HL-60 (cell line): ENCODE measurements at regions not wholly inside any gene's neighbourhood (a gene's known extent, or its start where the extent isn't known, plus 50 kb on each side); places are given as distances from the start of the nearest gene placed in this dataset.

Experiments used
- TF ChIP-seq, protein P1 (sequence below): IDR thresholded peaks from one replicate; pipeline ENCODE4 v1.5.1; 2011; ENCODE audit warnings: low read length, control low read depth, inconsistent platforms; ENCODE audit not compliant: insufficient read depth
- TF ChIP-seq, protein P2 (sequence below): IDR thresholded peaks from 2 replicates; pipeline ENCODE4 v1.6.1; 2012; ENCODE audit warnings: low read depth; ENCODE audit not compliant: insufficient replicate concordance

DNA sequence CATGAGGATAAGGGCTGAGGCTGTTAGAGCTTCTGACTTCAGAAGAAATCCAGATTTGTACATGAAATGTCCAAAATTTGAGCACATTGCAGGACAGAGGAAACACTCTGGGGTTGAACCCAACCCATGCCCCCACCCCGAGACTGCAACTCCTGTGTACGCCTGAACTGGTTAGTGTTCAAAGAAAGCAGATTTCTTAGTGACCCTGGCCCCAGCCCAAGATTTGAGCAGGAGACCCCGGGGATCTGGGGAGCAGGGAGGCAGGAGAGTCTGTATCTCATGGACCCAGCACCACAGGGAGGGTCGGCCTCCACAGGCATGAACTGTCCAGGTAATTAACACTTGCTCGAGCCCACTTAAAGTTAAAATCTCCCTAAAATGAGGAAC lies 69.3 kb upstream of the WNT7B start:
- TF ChIP-seq, protein P1, sequence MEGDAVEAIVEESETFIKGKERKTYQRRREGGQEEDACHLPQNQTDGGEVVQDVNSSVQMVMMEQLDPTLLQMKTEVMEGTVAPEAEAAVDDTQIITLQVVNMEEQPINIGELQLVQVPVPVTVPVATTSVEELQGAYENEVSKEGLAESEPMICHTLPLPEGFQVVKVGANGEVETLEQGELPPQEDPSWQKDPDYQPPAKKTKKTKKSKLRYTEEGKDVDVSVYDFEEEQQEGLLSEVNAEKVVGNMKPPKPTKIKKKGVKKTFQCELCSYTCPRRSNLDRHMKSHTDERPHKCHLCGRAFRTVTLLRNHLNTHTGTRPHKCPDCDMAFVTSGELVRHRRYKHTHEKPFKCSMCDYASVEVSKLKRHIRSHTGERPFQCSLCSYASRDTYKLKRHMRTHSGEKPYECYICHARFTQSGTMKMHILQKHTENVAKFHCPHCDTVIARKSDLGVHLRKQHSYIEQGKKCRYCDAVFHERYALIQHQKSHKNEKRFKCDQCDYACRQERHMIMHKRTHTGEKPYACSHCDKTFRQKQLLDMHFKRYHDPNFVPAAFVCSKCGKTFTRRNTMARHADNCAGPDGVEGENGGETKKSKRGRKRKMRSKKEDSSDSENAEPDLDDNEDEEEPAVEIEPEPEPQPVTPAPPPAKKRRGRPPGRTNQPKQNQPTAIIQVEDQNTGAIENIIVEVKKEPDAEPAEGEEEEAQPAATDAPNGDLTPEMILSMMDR, result no peak
- TF ChIP-seq, protein P2, sequence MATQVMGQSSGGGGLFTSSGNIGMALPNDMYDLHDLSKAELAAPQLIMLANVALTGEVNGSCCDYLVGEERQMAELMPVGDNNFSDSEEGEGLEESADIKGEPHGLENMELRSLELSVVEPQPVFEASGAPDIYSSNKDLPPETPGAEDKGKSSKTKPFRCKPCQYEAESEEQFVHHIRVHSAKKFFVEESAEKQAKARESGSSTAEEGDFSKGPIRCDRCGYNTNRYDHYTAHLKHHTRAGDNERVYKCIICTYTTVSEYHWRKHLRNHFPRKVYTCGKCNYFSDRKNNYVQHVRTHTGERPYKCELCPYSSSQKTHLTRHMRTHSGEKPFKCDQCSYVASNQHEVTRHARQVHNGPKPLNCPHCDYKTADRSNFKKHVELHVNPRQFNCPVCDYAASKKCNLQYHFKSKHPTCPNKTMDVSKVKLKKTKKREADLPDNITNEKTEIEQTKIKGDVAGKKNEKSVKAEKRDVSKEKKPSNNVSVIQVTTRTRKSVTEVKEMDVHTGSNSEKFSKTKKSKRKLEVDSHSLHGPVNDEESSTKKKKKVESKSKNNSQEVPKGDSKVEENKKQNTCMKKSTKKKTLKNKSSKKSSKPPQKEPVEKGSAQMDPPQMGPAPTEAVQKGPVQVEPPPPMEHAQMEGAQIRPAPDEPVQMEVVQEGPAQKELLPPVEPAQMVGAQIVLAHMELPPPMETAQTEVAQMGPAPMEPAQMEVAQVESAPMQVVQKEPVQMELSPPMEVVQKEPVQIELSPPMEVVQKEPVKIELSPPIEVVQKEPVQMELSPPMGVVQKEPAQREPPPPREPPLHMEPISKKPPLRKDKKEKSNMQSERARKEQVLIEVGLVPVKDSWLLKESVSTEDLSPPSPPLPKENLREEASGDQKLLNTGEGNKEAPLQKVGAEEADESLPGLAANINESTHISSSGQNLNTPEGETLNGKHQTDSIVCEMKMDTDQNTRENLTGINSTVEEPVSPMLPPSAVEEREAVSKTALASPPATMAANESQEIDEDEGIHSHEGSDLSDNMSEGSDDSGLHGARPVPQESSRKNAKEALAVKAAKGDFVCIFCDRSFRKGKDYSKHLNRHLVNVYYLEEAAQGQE, result no peak
